ENCODE measurements at regions not wholly inside any gene's neighbourhood (a gene's known extent, or its start where the extent isn't known, plus 50 kb on each side); places are given as distances from the start of the nearest gene placed in this dataset.

DNA sequence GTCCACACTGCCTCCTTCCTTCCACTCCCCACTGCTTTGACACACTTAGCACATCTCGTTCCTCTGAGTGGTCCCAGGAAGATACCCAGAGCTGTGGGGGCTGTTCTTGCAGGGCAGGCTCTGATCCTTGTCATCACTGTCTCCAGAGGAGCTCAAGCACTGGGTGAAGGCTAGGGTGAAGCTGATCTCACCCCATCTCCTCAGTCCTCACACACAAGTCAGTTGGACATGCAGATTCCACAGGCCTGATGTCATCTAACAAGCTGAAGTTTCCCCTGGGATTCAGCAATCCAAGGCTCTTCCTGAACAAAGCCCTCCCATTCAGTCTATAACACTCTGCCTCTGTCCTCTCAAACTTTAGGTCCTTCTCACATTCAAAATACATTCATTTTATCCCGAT lies 90.6 kb upstream of the RAB6C start:
- no peak for TF ChIP-seq POLR2A (IDR thresholded peaks at IDR 0.05)
- TF ChIP-seq, protein P1, sequence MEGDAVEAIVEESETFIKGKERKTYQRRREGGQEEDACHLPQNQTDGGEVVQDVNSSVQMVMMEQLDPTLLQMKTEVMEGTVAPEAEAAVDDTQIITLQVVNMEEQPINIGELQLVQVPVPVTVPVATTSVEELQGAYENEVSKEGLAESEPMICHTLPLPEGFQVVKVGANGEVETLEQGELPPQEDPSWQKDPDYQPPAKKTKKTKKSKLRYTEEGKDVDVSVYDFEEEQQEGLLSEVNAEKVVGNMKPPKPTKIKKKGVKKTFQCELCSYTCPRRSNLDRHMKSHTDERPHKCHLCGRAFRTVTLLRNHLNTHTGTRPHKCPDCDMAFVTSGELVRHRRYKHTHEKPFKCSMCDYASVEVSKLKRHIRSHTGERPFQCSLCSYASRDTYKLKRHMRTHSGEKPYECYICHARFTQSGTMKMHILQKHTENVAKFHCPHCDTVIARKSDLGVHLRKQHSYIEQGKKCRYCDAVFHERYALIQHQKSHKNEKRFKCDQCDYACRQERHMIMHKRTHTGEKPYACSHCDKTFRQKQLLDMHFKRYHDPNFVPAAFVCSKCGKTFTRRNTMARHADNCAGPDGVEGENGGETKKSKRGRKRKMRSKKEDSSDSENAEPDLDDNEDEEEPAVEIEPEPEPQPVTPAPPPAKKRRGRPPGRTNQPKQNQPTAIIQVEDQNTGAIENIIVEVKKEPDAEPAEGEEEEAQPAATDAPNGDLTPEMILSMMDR (IDR thresholded peaks at IDR 0.05) = no peak
